Lung (tissue), 11 donors: ENCODE measurements at regions not wholly inside any gene's neighbourhood (a gene's known extent, or its start where the extent isn't known, plus 50 kb on each side); places are given as distances from the start of the nearest gene placed in this dataset.

Experiments
- ATAC-seq: fragments of 200-7000 bp; cut with Tn5 transposase; one replicate; pipeline ENCODE4 v1.9.1; 2020; ENCODE audit warnings: moderate number of reproducible peaks; ENCODE audit not compliant: insufficient read depth, low FRiP score
- DNase-seq, 3 donors: peaks; one replicate each; pipeline ENCODE4 v3.0.0-alpha.2; 2013 to 2017
- H3K27ac ChIP-seq, 2 donors: one replicate each; pipeline ENCODE4 v1.5.1; 2013; ENCODE audit warnings: mild to moderate bottlenecking in 2 of 2, moderate library complexity in 2 of 2, control low read depth in 1 of 2, inconsistent platforms in 1 of 2, low read depth in 1 of 2, low read length in 1 of 2
- H3K27me3 ChIP-seq, 3 donors: one replicate each; pipeline ENCODE4 v1.5.1; 2013; ENCODE audit warnings: low read length in 2 of 3; ENCODE audit not compliant: control insufficient read depth in 3 of 3, insufficient read depth in 3 of 3
- H3K36me3 ChIP-seq, 4 donors: one replicate each; pipeline ENCODE4 v1.5.1; 2013; ENCODE audit warnings: low read length in 4 of 4, mild to moderate bottlenecking in 1 of 4, moderate library complexity in 1 of 4; ENCODE audit not compliant: control insufficient read depth in 4 of 4, insufficient read depth in 4 of 4
- H3K4me1 ChIP-seq, 5 donors: one replicate each; pipeline ENCODE4 v1.5.1; 2013; ENCODE audit warnings: low read length in 5 of 5, mild to moderate bottlenecking in 2 of 5, moderate library complexity in 1 of 5; ENCODE audit not compliant: control insufficient read depth in 5 of 5, insufficient read depth in 5 of 5
- H3K4me3 ChIP-seq: one replicate; pipeline ENCODE4 v1.5.1; 2013; ENCODE audit warnings: mild to moderate bottlenecking, control low read depth, moderate library complexity
- H3K9ac ChIP-seq, 2 donors: one replicate each; pipeline ENCODE4 v1.5.1; 2013; ENCODE audit warnings: low read length in 2 of 2, control low read depth in 1 of 2; ENCODE audit not compliant: insufficient read depth in 1 of 2
- H3K9me3 ChIP-seq, 4 donors: one replicate each; pipeline ENCODE4 v1.5.1; 2013; ENCODE audit warnings: low read length in 3 of 4, mild to moderate bottlenecking in 1 of 4, moderate library complexity in 1 of 4; ENCODE audit not compliant: control insufficient read depth in 4 of 4, insufficient read depth in 3 of 4
- WGBS, 2 donors: extraction: QIAGEN DNeasy Blood & Tissue Kit; methylation state at CpG; one replicate each; pipeline ENCODE4 v1.1.7; 2013; 5-methylcytosine and 5-hydroxymethylcytosine counted together
- TF ChIP-seq, protein P1 (sequence below): IDR thresholded peaks from 2 replicates; pipeline ENCODE4 v1.5.1; 2012; ENCODE audit warnings: mild to moderate bottlenecking; ENCODE audit errors: control extremely low read depth, extremely low read depth
- donor health status: control.
- donor health status: control.
- donor health status: Bipolar disorder and iron deficiency.
- donor health status: healthy.
- donor health status: DM: yes; HTN: yes; CAD: no.

- 82 to 89% methylated on average over 3 of the region's 3 CpGs for WGBS, 2 donors
- peaks cover 0 to 4% (median 0%) of the 10 kb centered on the region in 5 donors for H3K4me1 ChIP-seq
- peak overlapping the region in 1 of 2 donors; percentile 57 for H3K27ac ChIP-seq
- TF ChIP-seq, protein P1, sequence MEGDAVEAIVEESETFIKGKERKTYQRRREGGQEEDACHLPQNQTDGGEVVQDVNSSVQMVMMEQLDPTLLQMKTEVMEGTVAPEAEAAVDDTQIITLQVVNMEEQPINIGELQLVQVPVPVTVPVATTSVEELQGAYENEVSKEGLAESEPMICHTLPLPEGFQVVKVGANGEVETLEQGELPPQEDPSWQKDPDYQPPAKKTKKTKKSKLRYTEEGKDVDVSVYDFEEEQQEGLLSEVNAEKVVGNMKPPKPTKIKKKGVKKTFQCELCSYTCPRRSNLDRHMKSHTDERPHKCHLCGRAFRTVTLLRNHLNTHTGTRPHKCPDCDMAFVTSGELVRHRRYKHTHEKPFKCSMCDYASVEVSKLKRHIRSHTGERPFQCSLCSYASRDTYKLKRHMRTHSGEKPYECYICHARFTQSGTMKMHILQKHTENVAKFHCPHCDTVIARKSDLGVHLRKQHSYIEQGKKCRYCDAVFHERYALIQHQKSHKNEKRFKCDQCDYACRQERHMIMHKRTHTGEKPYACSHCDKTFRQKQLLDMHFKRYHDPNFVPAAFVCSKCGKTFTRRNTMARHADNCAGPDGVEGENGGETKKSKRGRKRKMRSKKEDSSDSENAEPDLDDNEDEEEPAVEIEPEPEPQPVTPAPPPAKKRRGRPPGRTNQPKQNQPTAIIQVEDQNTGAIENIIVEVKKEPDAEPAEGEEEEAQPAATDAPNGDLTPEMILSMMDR: no peak
- DNase-seq (no peak), ATAC-seq (no peak)
- no peaks in the 10 kb centered on the region for H3K27me3 ChIP-seq
- no peak overlapping the region for H3K4me3 ChIP-seq
- H3K36me3 ChIP-seq: no peaks in the 10 kb centered on the region
- H3K9ac ChIP-seq: no peak overlapping the region
- peaks cover 0 to 2% (median 0%) of the 10 kb centered on the region in 4 donors for H3K9me3 ChIP-seq
These were observed 79.2 kb upstream of the BOD1L1 start for GRCh38 chr4:13706716-13707115.

GRCh38 chr4:13710246-13710885 is 82.8 kb upstream of the BOD1L1 start:
- Histone ChIP-seq H3K27ac (no peak overlapping the region), H3K9ac (no peak overlapping the region), H3K36me3 (no peaks in the 10 kb centered on the region), H3K9me3 (peaks cover 0 to 2% (median 0%) of the 10 kb centered on the region in 4 donors), H3K4me3 (no peak overlapping the region), H3K4me1 (peaks cover 0 to 4% (median 0%) of the 10 kb centered on the region in 5 donors), H3K27me3 (no peaks in the 10 kb centered on the region)
- WGBS, 2 donors: 87 to 90% methylated on average over 8 of the region's 8 CpGs
- DNase-seq (no peak), ATAC-seq (no peak)
- TF ChIP-seq, protein P1: no peak

- 80 to 87% methylated on average over 5 of the region's 5 CpGs for WGBS, 2 donors
- TF ChIP-seq, protein P1: no peak
- Histone ChIP-seq H3K27me3 (no peaks in the 10 kb centered on the region), H3K4me1 (peaks cover 0 to 1% (median 0%) of the 10 kb centered on the region in 5 donors), H3K9ac (no peak overlapping the region), H3K27ac (no peak overlapping the region), H3K36me3 (no peaks in the 10 kb centered on the region), H3K4me3 (no peak overlapping the region), H3K9me3 (peaks cover 0 to 2% (median 0%) of the 10 kb centered on the region in 4 donors)
- DNase-seq (peak in 1 of 3 donors; percentile 1), ATAC-seq (no peak)
These were observed 83.8 kb upstream of the BOD1L1 start for GRCh38 chr4:13711233-13711785.
